Type B pancreatic cell (in vitro differentiated cells): ENCODE measurements at regions not wholly inside any gene's neighbourhood (a gene's known extent, or its start where the extent isn't known, plus 50 kb on each side); places are given as distances from the start of the nearest gene placed in this dataset.

Source experiments
- DNase-seq: peaks from one replicate; pipeline ENCODE4 v3.0.0; 2021; ENCODE audit warnings: mixed read lengths; ENCODE audit not compliant: unreplicated experiment; ENCODE audit errors: extremely low spot score
- H3K27ac Mint-ChIP-seq: 2 replicates; pipeline ENCODE4 v1.8.0; 2021; ENCODE audit warnings: mild to moderate bottlenecking, mixed read lengths
- H3K27me3 Mint-ChIP-seq: 2 replicates; pipeline ENCODE4 v1.8.0; 2021; ENCODE audit warnings: mixed read lengths
- H3K36me3 Mint-ChIP-seq: 2 replicates; pipeline ENCODE4 v1.8.0; 2021; ENCODE audit warnings: mixed read lengths
- H3K4me1 Mint-ChIP-seq: one replicate; pipeline ENCODE4 v1.8.0; 2021; ENCODE audit warnings: mixed read lengths; ENCODE audit not compliant: unreplicated experiment
- H3K4me3 Mint-ChIP-seq: 2 replicates; pipeline ENCODE4 v1.8.0; 2021; ENCODE audit warnings: mild to moderate bottlenecking, mixed read lengths
- H3K9me3 Mint-ChIP-seq: 2 replicates; pipeline ENCODE4 v1.8.0; 2021; ENCODE audit warnings: mixed read lengths
- CTCF ChIP-seq: fragments of 200-600 bp; sonication (generic); conservative IDR thresholded peaks from 2 replicates; pipeline ENCODE4 v1.5.0; 2021; ENCODE audit warnings: antibody characterized with exemption, mild to moderate bottlenecking

- H3K36me3 Mint-ChIP-seq: no peaks in the 10 kb centered on the region
- H3K27me3 Mint-ChIP-seq: no peaks in the 10 kb centered on the region
- DNase-seq: no peak
- no peak for TF ChIP-seq CTCF
- peaks cover 5% of the 10 kb centered on the region for H3K9me3 Mint-ChIP-seq
- peaks cover 34% of the 10 kb centered on the region for H3K4me1 Mint-ChIP-seq
- no peak overlapping the region for H3K27ac Mint-ChIP-seq
- H3K4me3 Mint-ChIP-seq: no peak overlapping the region
Observed at GRCh38 chr5:124872086-124872485, 125.6 kb upstream of the ZNF608 start.

GRCh38 chr5:124872615-124873014 is 126.2 kb upstream of the ZNF608 start:
- Mint-ChIP-seq H3K27ac (no peak overlapping the region), H3K9me3 (peaks cover 5% of the 10 kb centered on the region)

GRCh38 chr5:124873188-124873587 is 126.7 kb upstream of the ZNF608 start:
- no peak for TF ChIP-seq CTCF
- Mint-ChIP-seq H3K4me1 (peaks cover 32% of the 10 kb centered on the region), H3K4me3 (no peak overlapping the region)

More at GRCh38 chr5:124872615-124873014, 126.2 kb upstream of the ZNF608 start:
- no peak for DNase-seq
- Mint-ChIP-seq H3K27me3 (no peaks in the 10 kb centered on the region), H3K4me1 (peaks cover 32% of the 10 kb centered on the region), H3K36me3 (no peaks in the 10 kb centered on the region), H3K4me3 (no peak overlapping the region)
- TF ChIP-seq CTCF: no peak

GRCh38 chr5:124873713-124874112 is 127.3 kb upstream of the ZNF608 start:
- no peak for TF ChIP-seq CTCF
- H3K4me1 Mint-ChIP-seq: peaks cover 27% of the 10 kb centered on the region
- H3K27ac Mint-ChIP-seq: no peak overlapping the region
- no peak for DNase-seq
- H3K9me3 Mint-ChIP-seq: peaks cover 5% of the 10 kb centered on the region
- no peaks in the 10 kb centered on the region for H3K27me3 Mint-ChIP-seq
- H3K36me3 Mint-ChIP-seq: no peaks in the 10 kb centered on the region
- no peak overlapping the region for H3K4me3 Mint-ChIP-seq

More at GRCh38 chr5:124873188-124873587, 126.7 kb upstream of the ZNF608 start:
- no peak for DNase-seq
- Mint-ChIP-seq H3K27me3 (no peaks in the 10 kb centered on the region), H3K36me3 (no peaks in the 10 kb centered on the region), H3K9me3 (peaks cover 5% of the 10 kb centered on the region), H3K27ac (no peak overlapping the region)

- Mint-ChIP-seq H3K27ac (no peak overlapping the region), H3K9me3 (peaks cover 5% of the 10 kb centered on the region), H3K4me1 (peaks cover 13% of the 10 kb centered on the region), H3K36me3 (no peaks in the 10 kb centered on the region), H3K4me3 (no peak overlapping the region), H3K27me3 (no peaks in the 10 kb centered on the region)
- DNase-seq: no peak
- no peak for TF ChIP-seq CTCF
Observed at GRCh38 chr5:124876566-124876965, 130.1 kb upstream of the ZNF608 start.

GRCh38 chr5:124876983-124877382 is 130.5 kb upstream of the ZNF608 start:
- no peak for DNase-seq
- H3K27me3 Mint-ChIP-seq: no peaks in the 10 kb centered on the region
- H3K4me3 Mint-ChIP-seq: no peak overlapping the region
- H3K27ac Mint-ChIP-seq: no peak overlapping the region
- no peak for TF ChIP-seq CTCF
- H3K9me3 Mint-ChIP-seq: peaks cover 5% of the 10 kb centered on the region
- H3K36me3 Mint-ChIP-seq: no peaks in the 10 kb centered on the region
- H3K4me1 Mint-ChIP-seq: peaks cover 11% of the 10 kb centered on the region
